ENCODE measurements at regions not wholly inside any gene's neighbourhood (a gene's known extent, or its start where the extent isn't known, plus 50 kb on each side); places are given as distances from the start of the nearest gene placed in this dataset.

DNA sequence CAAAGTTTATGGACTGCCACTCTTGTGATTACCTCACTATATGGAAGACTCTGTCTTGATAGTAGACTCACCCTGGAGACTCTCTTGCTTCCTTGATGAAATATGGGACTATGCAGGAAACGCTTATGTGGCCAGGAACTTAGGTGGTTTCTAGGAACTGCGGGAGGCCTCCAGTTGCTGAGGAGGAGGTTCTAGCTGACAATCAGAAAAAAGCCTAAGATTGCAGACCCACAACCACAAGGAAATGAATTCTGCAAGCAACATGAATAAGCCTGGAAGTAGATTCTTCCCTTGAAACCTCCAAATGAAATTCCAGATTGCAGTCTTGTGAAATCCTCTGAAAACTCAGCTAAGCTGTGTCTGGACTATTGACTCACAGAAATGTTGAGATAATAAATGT is 88.9 kb upstream of the COL11A1 start:
- Histone ChIP-seq H3K9me3 (ENCODE audit: low read depth) (no peaks in the 10 kb centered on the region), H3K4me3 (no peak overlapping the region), H3K4me1 (no peaks in the 10 kb centered on the region), H3K27me3 (no peaks in the 10 kb centered on the region), H3K79me2 (ENCODE audit: low read depth) (no peaks in the 10 kb centered on the region), H3K4me2 (no peak overlapping the region), H2AFZ (replicated peaks) (no peak overlapping the region), H3K9ac (no peak overlapping the region), H3K36me3 (no peaks in the 10 kb centered on the region), H3F3A (ENCODE audit: low read depth) (no peaks in the 10 kb centered on the region), H4K20me1 (ENCODE audit: low read depth) (no peaks in the 10 kb centered on the region), H3K27ac (no peak overlapping the region)
- no peak overlapping the region for H3K27ac Mint-ChIP-seq
- no peak for TF ChIP-seq EZH2 (IDR thresholded peaks at IDR 0.05)
- TF ChIP-seq, protein P1, sequence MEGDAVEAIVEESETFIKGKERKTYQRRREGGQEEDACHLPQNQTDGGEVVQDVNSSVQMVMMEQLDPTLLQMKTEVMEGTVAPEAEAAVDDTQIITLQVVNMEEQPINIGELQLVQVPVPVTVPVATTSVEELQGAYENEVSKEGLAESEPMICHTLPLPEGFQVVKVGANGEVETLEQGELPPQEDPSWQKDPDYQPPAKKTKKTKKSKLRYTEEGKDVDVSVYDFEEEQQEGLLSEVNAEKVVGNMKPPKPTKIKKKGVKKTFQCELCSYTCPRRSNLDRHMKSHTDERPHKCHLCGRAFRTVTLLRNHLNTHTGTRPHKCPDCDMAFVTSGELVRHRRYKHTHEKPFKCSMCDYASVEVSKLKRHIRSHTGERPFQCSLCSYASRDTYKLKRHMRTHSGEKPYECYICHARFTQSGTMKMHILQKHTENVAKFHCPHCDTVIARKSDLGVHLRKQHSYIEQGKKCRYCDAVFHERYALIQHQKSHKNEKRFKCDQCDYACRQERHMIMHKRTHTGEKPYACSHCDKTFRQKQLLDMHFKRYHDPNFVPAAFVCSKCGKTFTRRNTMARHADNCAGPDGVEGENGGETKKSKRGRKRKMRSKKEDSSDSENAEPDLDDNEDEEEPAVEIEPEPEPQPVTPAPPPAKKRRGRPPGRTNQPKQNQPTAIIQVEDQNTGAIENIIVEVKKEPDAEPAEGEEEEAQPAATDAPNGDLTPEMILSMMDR (IDR thresholded peaks at IDR 0.05), result no peak
- TF ChIP-seq EZH2phosphoT487 (IDR thresholded peaks at IDR 0.05), result no peak
- no peaks in the 10 kb centered on the region for H3K9me3 Mint-ChIP-seq
- H3K4me1 Mint-ChIP-seq, result peaks cover 4% of the 10 kb centered on the region
- no peak overlapping the region for H3K4me3 Mint-ChIP-seq
- DNase-seq (ENCODE audit: low spot score), result no peak
- no peaks in the 10 kb centered on the region for H3K27me3 Mint-ChIP-seq (ENCODE audit: insufficient read depth, low read depth)
- no peaks in the 10 kb centered on the region for H3K36me3 Mint-ChIP-seq

DNA sequence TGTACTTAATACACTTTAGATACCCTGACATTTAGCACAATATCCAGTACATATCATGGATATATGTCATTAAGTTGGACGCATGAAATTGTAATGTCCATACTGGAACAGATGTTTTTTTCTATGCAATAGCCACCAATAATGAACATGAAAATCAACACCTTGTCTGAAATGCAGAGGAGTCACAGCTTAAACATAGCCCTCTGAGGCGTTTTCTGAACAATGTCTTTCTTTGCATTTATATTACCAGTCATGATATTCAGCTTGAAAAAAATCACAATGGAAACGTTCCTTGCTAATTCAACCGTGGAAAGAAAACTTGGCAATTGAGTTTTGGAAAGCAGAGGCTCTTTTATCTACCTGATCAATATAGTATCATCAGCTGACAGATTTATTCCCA is 86.7 kb upstream of the COL11A1 start:
- Mint-ChIP-seq H3K4me1 (peaks cover 4% of the 10 kb centered on the region), H3K36me3 (no peaks in the 10 kb centered on the region), H3K9me3 (no peaks in the 10 kb centered on the region), H3K4me3 (no peak overlapping the region), H3K27me3 (ENCODE audit: insufficient read depth, low read depth) (no peaks in the 10 kb centered on the region), H3K27ac (no peak overlapping the region)
- no peak for DNase-seq (ENCODE audit: low spot score)
- no peak overlapping the region for H3K4me2 ChIP-seq
- H4K20me1 ChIP-seq (ENCODE audit: low read depth), result no peaks in the 10 kb centered on the region
- H3K79me2 ChIP-seq (ENCODE audit: low read depth), result no peaks in the 10 kb centered on the region
- TF ChIP-seq, protein P1 (IDR thresholded peaks at IDR 0.05), result no peak
- no peak for TF ChIP-seq EZH2 (IDR thresholded peaks at IDR 0.05)
- no peak for TF ChIP-seq EZH2phosphoT487 (IDR thresholded peaks at IDR 0.05)
- H3K36me3 ChIP-seq, result no peaks in the 10 kb centered on the region
- no peaks in the 10 kb centered on the region for H3F3A ChIP-seq (ENCODE audit: low read depth)
- H3K4me3 ChIP-seq, result no peak overlapping the region
- H2AFZ ChIP-seq (replicated peaks), result no peak overlapping the region
- H3K9me3 ChIP-seq (ENCODE audit: low read depth), result no peaks in the 10 kb centered on the region
- H3K4me1 ChIP-seq, result no peaks in the 10 kb centered on the region
- H3K27me3 ChIP-seq, result no peaks in the 10 kb centered on the region
- no peak overlapping the region for H3K9ac ChIP-seq
- H3K27ac ChIP-seq, result no peak overlapping the region

DNA sequence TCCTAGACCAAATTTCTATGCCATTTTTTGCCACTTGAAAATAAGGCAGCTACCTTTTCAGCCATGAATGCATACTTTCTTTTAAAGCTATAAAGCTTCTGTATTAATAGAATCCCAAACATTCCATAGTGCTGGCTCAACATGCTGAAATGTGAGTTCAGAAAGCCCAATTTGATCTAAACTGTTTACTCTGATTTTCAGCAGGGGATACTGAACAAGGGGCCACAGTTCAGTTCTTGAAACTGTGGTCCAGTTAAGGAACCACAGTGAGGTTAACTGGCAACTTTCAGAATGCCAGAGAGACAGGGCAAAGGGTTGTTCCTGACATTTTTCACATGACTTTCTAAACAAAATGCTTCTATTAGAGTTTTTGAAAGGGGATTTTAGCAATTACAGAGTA is 85.7 kb upstream of the COL11A1 start:
- no peaks in the 10 kb centered on the region for H3F3A ChIP-seq (ENCODE audit: low read depth)
- peak overlapping the region; percentile 81 for H2AFZ ChIP-seq (replicated peaks)
- DNase-seq (ENCODE audit: low spot score), result no peak
- TF ChIP-seq, protein P1 (IDR thresholded peaks at IDR 0.05), result no peak
- TF ChIP-seq EZH2phosphoT487 (IDR thresholded peaks at IDR 0.05) (no peak), EZH2 (IDR thresholded peaks at IDR 0.05) (no peak)
- no peak overlapping the region for H3K27ac ChIP-seq
- no peaks in the 10 kb centered on the region for H3K27me3 ChIP-seq
- Mint-ChIP-seq H3K27ac (peak overlapping the region; percentile 5), H3K27me3 (ENCODE audit: insufficient read depth, low read depth) (no peaks in the 10 kb centered on the region), H3K4me1 (peaks cover 4% of the 10 kb centered on the region), H3K4me3 (no peak overlapping the region), H3K36me3 (no peaks in the 10 kb centered on the region), H3K9me3 (no peaks in the 10 kb centered on the region)
- H3K36me3 ChIP-seq, result no peaks in the 10 kb centered on the region
- H3K79me2 ChIP-seq (ENCODE audit: low read depth), result no peaks in the 10 kb centered on the region
- no peaks in the 10 kb centered on the region for H3K9me3 ChIP-seq (ENCODE audit: low read depth)
- no peaks in the 10 kb centered on the region for H3K4me1 ChIP-seq
- H3K4me3 ChIP-seq, result no peak overlapping the region
- no peaks in the 10 kb centered on the region for H4K20me1 ChIP-seq (ENCODE audit: low read depth)
- H3K4me2 ChIP-seq, result no peak overlapping the region
- H3K9ac ChIP-seq, result no peak overlapping the region

DNA sequence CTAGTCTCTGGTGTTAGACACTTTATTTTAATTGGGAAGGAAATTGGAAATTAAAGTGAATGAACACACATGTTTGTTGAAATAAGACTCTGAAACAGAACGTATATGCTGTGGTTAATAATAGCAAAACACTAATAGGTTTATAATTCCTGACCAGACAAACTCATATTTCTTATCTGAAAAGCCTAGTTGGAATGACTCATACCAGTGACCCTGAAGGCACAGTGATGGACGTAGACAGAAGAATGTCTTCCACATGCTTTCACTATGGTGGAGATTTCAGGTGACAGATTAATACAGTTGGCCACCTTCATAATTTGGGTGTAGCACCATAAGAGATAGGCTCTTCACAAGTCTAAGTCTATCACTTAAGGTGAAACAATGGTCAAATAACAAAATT is 83.0 kb upstream of the COL11A1 start:
- Histone ChIP-seq H3K79me2 (ENCODE audit: low read depth) (no peaks in the 10 kb centered on the region), H3F3A (ENCODE audit: low read depth) (no peaks in the 10 kb centered on the region), H4K20me1 (ENCODE audit: low read depth) (no peaks in the 10 kb centered on the region), H3K36me3 (no peaks in the 10 kb centered on the region), H3K27ac (no peak overlapping the region), H2AFZ (replicated peaks) (no peak overlapping the region), H3K4me1 (no peaks in the 10 kb centered on the region), H3K9ac (no peak overlapping the region), H3K4me3 (no peak overlapping the region), H3K9me3 (ENCODE audit: low read depth) (no peaks in the 10 kb centered on the region), H3K4me2 (no peak overlapping the region), H3K27me3 (no peaks in the 10 kb centered on the region)
- Mint-ChIP-seq H3K4me1 (peaks cover 4% of the 10 kb centered on the region), H3K4me3 (no peak overlapping the region), H3K36me3 (no peaks in the 10 kb centered on the region), H3K9me3 (no peaks in the 10 kb centered on the region), H3K27me3 (ENCODE audit: insufficient read depth, low read depth) (no peaks in the 10 kb centered on the region), H3K27ac (no peak overlapping the region)
- TF ChIP-seq, protein P1 (IDR thresholded peaks at IDR 0.05), result no peak
- DNase-seq (ENCODE audit: low spot score), result no peak

Data from neural progenitor cell (in vitro differentiated cells).